TTC549 (cell line): ENCODE measurements at regions not wholly inside any gene's neighbourhood (a gene's known extent, or its start where the extent isn't known, plus 50 kb on each side); places are given as distances from the start of the nearest gene placed in this dataset.

Source experiments
- FAIRE-seq: peaks from 2 replicates; lab custom pipeline; 2012; peaks lifted over from hg19 to GRCh38; lab: Jason Lieb, UNC

GRCh38 chr14:82379291-82379690 lies 845.6 kb upstream of the SEL1L start:
- FAIRE-seq: no peak

- FAIRE-seq: no peak
Observed at GRCh38 chr14:82385048-82385447, 851.4 kb upstream of the SEL1L start.

GRCh38 chr14:82387699-82388098 lies 854.0 kb upstream of the SEL1L start:
- no peak for FAIRE-seq

GRCh38 chr14:82388488-82388887 lies 854.8 kb upstream of the SEL1L start:
- no peak for FAIRE-seq

- FAIRE-seq: no peak
Observed at GRCh38 chr14:82390586-82390985, 856.9 kb upstream of the SEL1L start.

- no peak for FAIRE-seq
Observed at GRCh38 chr14:82394916-82395315, 861.3 kb upstream of the SEL1L start.

- FAIRE-seq: no peak
Observed at GRCh38 chr14:82398256-82398655, 864.6 kb upstream of the SEL1L start.

- no peak for FAIRE-seq
Observed at GRCh38 chr14:82403987-82404386, 870.3 kb upstream of the SEL1L start.

- no peak for FAIRE-seq
Observed at GRCh38 chr14:82410064-82410463, 876.4 kb upstream of the SEL1L start.

GRCh38 chr14:82411298-82411697 lies 877.6 kb upstream of the SEL1L start:
- FAIRE-seq: no peak

- FAIRE-seq: no peak
Observed at GRCh38 chr14:82412545-82412944, 878.9 kb upstream of the SEL1L start.

GRCh38 chr14:82414853-82415539 lies 881.3 kb upstream of the SEL1L start:
- no peak for FAIRE-seq

GRCh38 chr14:82419933-82420332 lies 886.3 kb upstream of the SEL1L start:
- no peak for FAIRE-seq

- no peak for FAIRE-seq
Observed at GRCh38 chr14:82420871-82421270, 887.2 kb upstream of the SEL1L start.

- FAIRE-seq: no peak
Observed at GRCh38 chr14:82421286-82421685, 887.6 kb upstream of the SEL1L start.

GRCh38 chr14:82422230-82422629 lies 888.6 kb upstream of the SEL1L start:
- FAIRE-seq: no peak

GRCh38 chr14:82425261-82425660 lies 891.6 kb upstream of the SEL1L start:
- FAIRE-seq: no peak

GRCh38 chr14:82431031-82431430 lies 897.4 kb upstream of the SEL1L start:
- no peak for FAIRE-seq

- FAIRE-seq: no peak
Observed at GRCh38 chr14:82432301-82433105, 898.9 kb upstream of the SEL1L start.

GRCh38 chr14:82438436-82438835 lies 904.8 kb upstream of the SEL1L start:
- FAIRE-seq: no peak

GRCh38 chr14:82441270-82441669 lies 907.6 kb upstream of the SEL1L start:
- no peak for FAIRE-seq

GRCh38 chr14:82445810-82446570 lies 912.3 kb upstream of the SEL1L start:
- FAIRE-seq: no peak

GRCh38 chr14:82447586-82447985 lies 913.9 kb upstream of the SEL1L start:
- no peak for FAIRE-seq
